GM12874 (cell line): ENCODE measurements at regions not wholly inside any gene's neighbourhood (a gene's known extent, or its start where the extent isn't known, plus 50 kb on each side); places are given as distances from the start of the nearest gene placed in this dataset.

Source experiments
- CTCF ChIP-seq: IDR thresholded peaks from 2 replicates; pipeline ENCODE4 v1.5.1; 2011; ENCODE audit warnings: low read depth, mild to moderate bottlenecking, control low read depth, low read length, moderate library complexity; ENCODE audit not compliant: insufficient read depth

GRCh38 chr2:19454125-19454524, 95.7 kb upstream of the OSR1 start:
- TF ChIP-seq CTCF, result no peak

- no peak for TF ChIP-seq CTCF
Measured at GRCh38 chr2:19442731-19443130, 84.3 kb upstream of the OSR1 start.

GRCh38 chr2:19439081-19439480, 80.7 kb upstream of the OSR1 start:
- TF ChIP-seq CTCF, result no peak

GRCh38 chr2:19435815-19436214, 77.4 kb upstream of the OSR1 start:
- no peak for TF ChIP-seq CTCF

GRCh38 chr2:19434413-19434812, 76.0 kb upstream of the OSR1 start:
- TF ChIP-seq CTCF, result no peak

- TF ChIP-seq CTCF, result no peak
Measured at GRCh38 chr2:19426941-19427340, 68.5 kb upstream of the OSR1 start.

GRCh38 chr2:19426144-19426543, 67.7 kb upstream of the OSR1 start:
- no peak for TF ChIP-seq CTCF

- TF ChIP-seq CTCF, result no peak
Measured at GRCh38 chr2:19425419-19425818, 67.0 kb upstream of the OSR1 start.
